HUES64 (cell line): ENCODE measurements at regions not wholly inside any gene's neighbourhood (a gene's known extent, or its start where the extent isn't known, plus 50 kb on each side); places are given as distances from the start of the nearest gene placed in this dataset.

Source experiments
- H3K27ac ChIP-seq: 2 replicates; pipeline ENCODE4 v1.7.0; 2013; ENCODE audit warnings: low read depth, low read length, inconsistent platforms
- H3K27me3 ChIP-seq: 2 replicates; pipeline ENCODE4 v1.6.1; 2013; ENCODE audit warnings: mild to moderate bottlenecking, low read length; ENCODE audit not compliant: insufficient read depth
- H3K36me3 ChIP-seq: 2 replicates; pipeline ENCODE4 v1.6.1; 2013; ENCODE audit warnings: mild to moderate bottlenecking, low read length; ENCODE audit not compliant: insufficient read depth
- H3K4me1 ChIP-seq: 2 replicates; pipeline ENCODE4 v1.6.1; 2013; ENCODE audit warnings: mild to moderate bottlenecking, low read length, moderate library complexity; ENCODE audit not compliant: insufficient read depth
- H3K4me3 ChIP-seq: 2 replicates; pipeline ENCODE4 v1.5.1; 2013; ENCODE audit warnings: mild to moderate bottlenecking, low read length, moderate library complexity
- H3K9ac ChIP-seq: 2 replicates; pipeline ENCODE4 v1.6.1; 2013; ENCODE audit warnings: mild to moderate bottlenecking, low read depth, low read length
- H3K9me3 ChIP-seq: 2 replicates; pipeline ENCODE4 v1.6.1; 2013; ENCODE audit warnings: low read depth, low read length; ENCODE audit not compliant: insufficient read depth
- WGBS: fragments of 150-250, 120-280 bp; methylation state at CpG from one replicate; pipeline ENCODE4 v1.1.7; 2013; ENCODE audit warnings: missing lambda C conversion rate; 5-methylcytosine and 5-hydroxymethylcytosine counted together

GRCh38 chr9:28600226-28600625 is 1026.9 kb upstream of the C9orf72 start:
- Histone ChIP-seq H3K27ac (no peak overlapping the region), H3K9me3 (no peaks in the 10 kb centered on the region), H3K36me3 (no peaks in the 10 kb centered on the region), H3K27me3 (no peaks in the 10 kb centered on the region), H3K4me1 (no peaks in the 10 kb centered on the region), H3K9ac (no peak overlapping the region), H3K4me3 (no peak overlapping the region)
- no CpG with 5 or more reads among the region's 1 CpG for WGBS

- no peak overlapping the region for H3K4me3 ChIP-seq
- H3K27me3 ChIP-seq: no peaks in the 10 kb centered on the region
- no peaks in the 10 kb centered on the region for H3K36me3 ChIP-seq
- peaks cover 7% of the 10 kb centered on the region for H3K4me1 ChIP-seq
- no peak overlapping the region for H3K27ac ChIP-seq
- H3K9ac ChIP-seq: no peak overlapping the region
- H3K9me3 ChIP-seq: no peaks in the 10 kb centered on the region
Observed at GRCh38 chr9:28607843-28608242, 1034.6 kb upstream of the C9orf72 start.

- WGBS: 50% methylated on average over 2 of the region's 3 CpGs
- Histone ChIP-seq H3K4me1 (peaks cover 7% of the 10 kb centered on the region), H3K27me3 (no peaks in the 10 kb centered on the region), H3K4me3 (no peak overlapping the region), H3K36me3 (no peaks in the 10 kb centered on the region), H3K9ac (no peak overlapping the region; the same call in 1 of the 2 replicates), H3K27ac (no peak overlapping the region), H3K9me3 (no peaks in the 10 kb centered on the region)
Observed at GRCh38 chr9:28610339-28610738, 1037.1 kb upstream of the C9orf72 start.

- H3K27me3 ChIP-seq: no peaks in the 10 kb centered on the region
- H3K36me3 ChIP-seq: no peaks in the 10 kb centered on the region
- WGBS: 100% methylated on average over 1 of the region's 1 CpG
- H3K4me3 ChIP-seq: no peak overlapping the region
- no peak overlapping the region for H3K9ac ChIP-seq
- no peaks in the 10 kb centered on the region for H3K9me3 ChIP-seq
- no peak overlapping the region for H3K27ac ChIP-seq
- H3K4me1 ChIP-seq: no peaks in the 10 kb centered on the region
Observed at GRCh38 chr9:28616310-28616709, 1043.0 kb upstream of the C9orf72 start.

- Histone ChIP-seq H3K36me3 (no peaks in the 10 kb centered on the region), H3K9me3 (no peaks in the 10 kb centered on the region; the same call in 1 of the 2 replicates), H3K4me3 (no peak overlapping the region), H3K9ac (no peak overlapping the region), H3K27me3 (no peaks in the 10 kb centered on the region), H3K27ac (no peak overlapping the region), H3K4me1 (no peaks in the 10 kb centered on the region)
- WGBS: 92% methylated on average over 1 of the region's 1 CpG
Observed at GRCh38 chr9:28620011-28620410, 1046.7 kb upstream of the C9orf72 start.

GRCh38 chr9:28620661-28621060 is 1047.4 kb upstream of the C9orf72 start:
- Histone ChIP-seq H3K9ac (no peak overlapping the region), H3K27ac (no peak overlapping the region), H3K4me1 (no peaks in the 10 kb centered on the region), H3K9me3 (no peaks in the 10 kb centered on the region; the same call in 1 of the 2 replicates), H3K4me3 (no peak overlapping the region), H3K36me3 (no peaks in the 10 kb centered on the region), H3K27me3 (no peaks in the 10 kb centered on the region)
- WGBS: no CpG with 5 or more reads among the region's 2 CpGs

GRCh38 chr9:28624771-28625170 is 1051.5 kb upstream of the C9orf72 start:
- Histone ChIP-seq H3K36me3 (no peaks in the 10 kb centered on the region), H3K4me1 (no peaks in the 10 kb centered on the region), H3K27ac (no peak overlapping the region), H3K27me3 (no peaks in the 10 kb centered on the region), H3K9ac (no peak overlapping the region), H3K4me3 (no peak overlapping the region), H3K9me3 (no peaks in the 10 kb centered on the region; the same call in 1 of the 2 replicates)
- 89% methylated on average over 1 of the region's 1 CpG for WGBS

GRCh38 chr9:28628031-28628430 is 1054.8 kb upstream of the C9orf72 start:
- no peak overlapping the region for H3K4me3 ChIP-seq
- H3K9ac ChIP-seq: no peak overlapping the region
- no peak overlapping the region for H3K27ac ChIP-seq
- no peaks in the 10 kb centered on the region; the same call in 1 of the 2 replicates for H3K9me3 ChIP-seq
- 97% methylated on average over 1 of the region's 1 CpG for WGBS
- H3K4me1 ChIP-seq: no peaks in the 10 kb centered on the region
- H3K36me3 ChIP-seq: no peaks in the 10 kb centered on the region
- no peaks in the 10 kb centered on the region for H3K27me3 ChIP-seq

- 79% methylated on average over 3 of the region's 3 CpGs for WGBS
- no peak overlapping the region for H3K27ac ChIP-seq
- H3K9ac ChIP-seq: no peak overlapping the region
- H3K27me3 ChIP-seq: no peaks in the 10 kb centered on the region
- no peaks in the 10 kb centered on the region for H3K9me3 ChIP-seq
- no peak overlapping the region for H3K4me3 ChIP-seq
- no peaks in the 10 kb centered on the region for H3K36me3 ChIP-seq
- H3K4me1 ChIP-seq: peaks cover 25% of the 10 kb centered on the region
Observed at GRCh38 chr9:28648723-28649122, 1075.4 kb upstream of the C9orf72 start.

GRCh38 chr9:28650327-28650726 is 1077.0 kb upstream of the C9orf72 start:
- H3K36me3 ChIP-seq: no peaks in the 10 kb centered on the region
- 12% methylated on average over 4 of the region's 4 CpGs for WGBS
- H3K27ac ChIP-seq: peak overlapping the region; percentile 17; the same call in 1 of the 2 replicates
- H3K4me3 ChIP-seq: no peak overlapping the region
- H3K9ac ChIP-seq: no peak overlapping the region
- no peaks in the 10 kb centered on the region for H3K27me3 ChIP-seq
- peaks cover 25% of the 10 kb centered on the region for H3K4me1 ChIP-seq
- no peaks in the 10 kb centered on the region for H3K9me3 ChIP-seq

- H3K4me1 ChIP-seq: peaks cover 25% of the 10 kb centered on the region
- H3K9ac ChIP-seq: no peak overlapping the region
- no peak overlapping the region for H3K27ac ChIP-seq
- no peaks in the 10 kb centered on the region for H3K36me3 ChIP-seq
- no peaks in the 10 kb centered on the region for H3K27me3 ChIP-seq
- 95% methylated on average over 4 of the region's 5 CpGs for WGBS
- H3K4me3 ChIP-seq: no peak overlapping the region
- no peaks in the 10 kb centered on the region for H3K9me3 ChIP-seq
Observed at GRCh38 chr9:28651050-28651722, 1077.9 kb upstream of the C9orf72 start.

GRCh38 chr9:28653216-28653615 is 1079.9 kb upstream of the C9orf72 start:
- peaks cover 25% of the 10 kb centered on the region for H3K4me1 ChIP-seq
- 96% methylated on average over 1 of the region's 1 CpG for WGBS
- no peaks in the 10 kb centered on the region for H3K27me3 ChIP-seq

More at GRCh38 chr9:28653216-28653615, 1079.9 kb upstream of the C9orf72 start:
- no peaks in the 10 kb centered on the region for H3K36me3 ChIP-seq
- no peak overlapping the region for H3K27ac ChIP-seq
- no peaks in the 10 kb centered on the region for H3K9me3 ChIP-seq
- no peak overlapping the region for H3K4me3 ChIP-seq
- H3K9ac ChIP-seq: no peak overlapping the region
